SH-SY5Y (cell line): ENCODE measurements at regions not wholly inside any gene's neighbourhood (a gene's known extent, or its start where the extent isn't known, plus 50 kb on each side); places are given as distances from the start of the nearest gene placed in this dataset.

Source experiments
- GATA2 ChIP-seq: IDR thresholded peaks from 2 replicates; pipeline ENCODE4 v1.6.1; 2011; ENCODE audit warnings: mild to moderate bottlenecking, low read depth, low read length
- GATA3 ChIP-seq: IDR thresholded peaks from 2 replicates; pipeline ENCODE4 v1.6.1; 2011; ENCODE audit warnings: low read depth, mild to moderate bottlenecking, low read length, moderate library complexity

- TF ChIP-seq GATA3: no peak
- TF ChIP-seq GATA2: no peak
Measured at GRCh38 chr9:28584542-28584941, 1011.3 kb upstream of the C9orf72 start.
